ENCODE measurements at regions not wholly inside any gene's neighbourhood (a gene's known extent, or its start where the extent isn't known, plus 50 kb on each side); places are given as distances from the start of the nearest gene placed in this dataset.

- Histone ChIP-seq H3K27ac (no peak overlapping the region), H3K4me1 (no peaks in the 10 kb centered on the region), H3K27me3 (no peaks in the 10 kb centered on the region), H3K4me3 (no peak overlapping the region), H3K36me3 (no peaks in the 10 kb centered on the region), H3K9me3 (no peaks in the 10 kb centered on the region)
- DNase-seq, result no peak
- no peak for TF ChIP-seq POLR2A (IDR thresholded peaks at IDR 0.05)
- TF ChIP-seq, protein P1, sequence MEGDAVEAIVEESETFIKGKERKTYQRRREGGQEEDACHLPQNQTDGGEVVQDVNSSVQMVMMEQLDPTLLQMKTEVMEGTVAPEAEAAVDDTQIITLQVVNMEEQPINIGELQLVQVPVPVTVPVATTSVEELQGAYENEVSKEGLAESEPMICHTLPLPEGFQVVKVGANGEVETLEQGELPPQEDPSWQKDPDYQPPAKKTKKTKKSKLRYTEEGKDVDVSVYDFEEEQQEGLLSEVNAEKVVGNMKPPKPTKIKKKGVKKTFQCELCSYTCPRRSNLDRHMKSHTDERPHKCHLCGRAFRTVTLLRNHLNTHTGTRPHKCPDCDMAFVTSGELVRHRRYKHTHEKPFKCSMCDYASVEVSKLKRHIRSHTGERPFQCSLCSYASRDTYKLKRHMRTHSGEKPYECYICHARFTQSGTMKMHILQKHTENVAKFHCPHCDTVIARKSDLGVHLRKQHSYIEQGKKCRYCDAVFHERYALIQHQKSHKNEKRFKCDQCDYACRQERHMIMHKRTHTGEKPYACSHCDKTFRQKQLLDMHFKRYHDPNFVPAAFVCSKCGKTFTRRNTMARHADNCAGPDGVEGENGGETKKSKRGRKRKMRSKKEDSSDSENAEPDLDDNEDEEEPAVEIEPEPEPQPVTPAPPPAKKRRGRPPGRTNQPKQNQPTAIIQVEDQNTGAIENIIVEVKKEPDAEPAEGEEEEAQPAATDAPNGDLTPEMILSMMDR (IDR thresholded peaks at IDR 0.05), result no peak
These were observed 230.9 kb upstream of the ANKRD55 start for GRCh38 chr5:56463944-56464571.

DNA sequence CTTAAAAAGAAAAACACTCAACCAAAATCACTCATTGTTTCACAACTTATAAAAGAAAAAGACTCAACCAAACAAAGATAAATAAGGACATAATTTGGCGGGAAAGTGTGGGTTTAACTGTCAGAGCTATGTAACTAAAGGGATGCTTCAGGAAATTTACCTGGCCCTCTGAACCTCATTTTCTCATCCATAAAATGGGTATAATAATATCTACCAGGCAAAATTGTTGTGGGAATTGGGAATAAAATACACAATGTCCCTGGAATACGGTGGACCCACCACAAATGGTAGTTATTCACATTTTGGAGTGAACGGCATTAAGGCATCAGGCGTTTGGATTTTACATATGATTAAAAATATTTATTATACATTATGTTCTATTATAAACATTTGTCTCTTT lies 228.5 kb upstream of the ANKRD55 start:
- H3K36me3 ChIP-seq, result no peaks in the 10 kb centered on the region
- no peak overlapping the region for H3K27ac ChIP-seq
- no peaks in the 10 kb centered on the region for H3K9me3 ChIP-seq
- H3K4me1 ChIP-seq, result no peaks in the 10 kb centered on the region
- no peak for TF ChIP-seq POLR2A (IDR thresholded peaks at IDR 0.05)
- TF ChIP-seq, protein P1 (IDR thresholded peaks at IDR 0.05), result no peak
- DNase-seq, result no peak
- no peak overlapping the region for H3K4me3 ChIP-seq
- H3K27me3 ChIP-seq, result no peaks in the 10 kb centered on the region

GRCh38 chr5:56460681-56461191 lies 227.6 kb upstream of the ANKRD55 start:
- Histone ChIP-seq H3K27me3 (no peaks in the 10 kb centered on the region), H3K9me3 (no peaks in the 10 kb centered on the region), H3K4me3 (no peak overlapping the region), H3K27ac (no peak overlapping the region), H3K4me1 (no peaks in the 10 kb centered on the region), H3K36me3 (no peaks in the 10 kb centered on the region)
- TF ChIP-seq POLR2A (IDR thresholded peaks at IDR 0.05), result no peak
- TF ChIP-seq, protein P1 (IDR thresholded peaks at IDR 0.05), result no peak
- no peak for DNase-seq

GRCh38 chr5:56460195-56460546 lies 227.0 kb upstream of the ANKRD55 start:
- Histone ChIP-seq H3K4me1 (no peaks in the 10 kb centered on the region), H3K27me3 (no peaks in the 10 kb centered on the region), H3K4me3 (no peak overlapping the region), H3K27ac (no peak overlapping the region), H3K36me3 (no peaks in the 10 kb centered on the region), H3K9me3 (no peaks in the 10 kb centered on the region)
- DNase-seq, result no peak
- no peak for TF ChIP-seq POLR2A (IDR thresholded peaks at IDR 0.05)
- TF ChIP-seq, protein P1 (IDR thresholded peaks at IDR 0.05), result no peak

DNA sequence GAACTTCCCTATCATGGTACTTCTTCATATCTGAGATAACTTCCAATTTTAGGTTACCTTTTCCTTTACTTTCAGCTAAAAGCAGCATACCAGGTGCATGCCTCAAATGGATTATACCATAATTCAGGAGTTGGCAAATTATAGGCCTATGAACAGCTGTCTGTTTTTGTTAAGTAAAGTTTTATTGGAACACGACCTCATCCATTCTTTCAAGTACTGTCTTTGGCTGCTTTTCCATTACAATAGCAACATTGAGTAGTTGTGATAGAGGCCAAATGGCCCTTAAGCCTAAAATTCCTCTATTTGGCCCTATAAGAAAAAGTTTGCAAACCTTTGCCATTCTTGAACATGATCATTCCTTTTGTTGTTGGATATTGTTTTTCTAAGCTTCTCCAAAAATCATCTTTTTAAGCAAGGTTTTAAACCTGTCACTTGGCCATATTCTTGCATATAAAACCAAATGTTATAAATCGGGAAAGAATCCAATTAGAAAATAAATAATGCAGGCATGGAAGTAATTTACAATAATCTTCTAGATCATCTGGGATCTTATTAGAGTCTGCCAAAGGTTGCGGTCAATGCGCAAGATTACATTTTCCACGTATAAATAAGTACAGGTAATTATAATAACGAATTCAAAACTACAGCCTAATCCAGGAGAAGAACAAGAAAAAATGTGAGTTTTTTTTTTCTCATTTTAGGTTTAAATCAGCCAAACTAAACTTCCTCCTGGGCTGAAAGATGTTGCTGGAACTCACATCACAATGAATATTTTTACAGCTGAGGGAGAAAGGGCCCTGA lies 226.5 kb upstream of the ANKRD55 start:
- DNase-seq, result no peak
- Histone ChIP-seq H3K36me3 (no peaks in the 10 kb centered on the region), H3K4me3 (no peak overlapping the region), H3K9me3 (no peaks in the 10 kb centered on the region), H3K27me3 (no peaks in the 10 kb centered on the region), H3K4me1 (no peaks in the 10 kb centered on the region), H3K27ac (no peak overlapping the region)
- TF ChIP-seq, protein P1 (IDR thresholded peaks at IDR 0.05), result no peak
- no peak for TF ChIP-seq POLR2A (IDR thresholded peaks at IDR 0.05)
